ENCODE measurements at regions not wholly inside any gene's neighbourhood (a gene's known extent, or its start where the extent isn't known, plus 50 kb on each side); places are given as distances from the start of the nearest gene placed in this dataset.
"Not testable (repeated sequence)": the region's sequence is repeated elsewhere in the genome, so short reads cannot be mapped to it uniquely, and the experiment has no call there.

GRCh38 chr2:187884003-187884402 lies 329.8 kb upstream of the TFPI start:
- no peak for TF ChIP-seq CTCF (IDR thresholded peaks at IDR 0.05)
- Histone ChIP-seq H3K9me3 (no peaks in the 10 kb centered on the region), H3K4me3 (no peak overlapping the region), H3K27ac (no peak overlapping the region), H3K4me1 (no peaks in the 10 kb centered on the region), H3K27me3 (ENCODE audit: insufficient read depth in 3 of 3, low read length in 2 of 3) (no peaks in the 10 kb centered on the region), H3K36me3 (ENCODE audit: insufficient read depth in 1 of 2, low read depth in 1 of 2) (no peaks in the 10 kb centered on the region)
- ATAC-seq (no peak), DNase-seq (no peak)
- whole genome bisulfite sequencing, 3 donors, result 73 to 80% (median 73%) methylated on average over 1 of the region's 1 CpG
- intact Hi-C loops (cut with DNase I), result no loop called here

DNA sequence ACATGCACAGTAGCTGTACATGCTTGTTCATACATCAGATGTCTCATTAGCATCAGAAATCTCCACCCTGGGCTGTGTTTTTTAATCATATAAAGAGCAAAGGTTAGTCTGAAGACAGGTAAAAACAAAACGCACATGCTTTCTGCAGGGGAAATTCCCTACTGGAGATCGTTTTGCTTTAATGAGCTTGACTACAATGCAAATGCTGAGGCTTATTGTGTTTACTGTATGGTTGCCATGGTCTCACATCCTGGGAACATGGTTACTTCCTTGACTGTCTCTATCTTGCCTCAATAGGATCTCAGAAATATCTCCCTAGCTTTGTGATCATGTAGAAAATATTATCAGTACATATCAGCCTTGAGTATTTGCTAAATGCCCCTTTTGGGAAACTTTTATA lies 336.5 kb upstream of the TFPI start:
- 56 to 64% (median 62%) methylated on average over 2 of the region's 2 CpGs for WGBS, 3 donors
- Histone ChIP-seq H3K27ac (no peak overlapping the region), H3K27me3 (ENCODE audit: insufficient read depth in 3 of 3, low read length in 2 of 3) (no peaks in the 10 kb centered on the region), H3K4me3 (no peak overlapping the region), H3K9me3 (no peaks in the 10 kb centered on the region), H3K4me1 (no peaks in the 10 kb centered on the region), H3K36me3 (ENCODE audit: insufficient read depth in 1 of 2, low read depth in 1 of 2) (no peaks in the 10 kb centered on the region)
- ATAC-seq, result no peak
- DNase-seq, result no peak
- TF ChIP-seq CTCF (IDR thresholded peaks at IDR 0.05), result no peak
- intact Hi-C loops (cut with DNase I), result no loop called here

DNA sequence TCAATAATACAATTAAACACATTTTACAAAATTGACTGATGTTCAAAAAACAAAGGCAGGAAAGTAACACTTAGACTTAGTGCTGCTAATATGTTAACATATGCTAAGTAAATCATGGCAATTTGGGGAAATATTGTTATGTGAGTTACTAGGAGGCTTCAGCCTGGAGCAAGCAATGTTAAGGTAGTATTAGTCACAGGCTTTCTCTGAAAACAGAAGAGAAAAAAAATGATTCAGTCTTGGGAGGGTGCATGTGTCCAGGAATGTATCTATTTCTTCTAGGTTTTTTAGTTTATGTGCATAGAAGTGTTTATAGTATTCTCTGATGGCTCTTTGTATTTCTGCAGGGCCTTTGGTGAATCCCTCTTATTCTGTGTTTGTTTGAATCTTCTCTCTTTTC lies 345.8 kb upstream of the TFPI start:
- no peaks in the 10 kb centered on the region for H3K27me3 ChIP-seq (ENCODE audit: insufficient read depth in 3 of 3, low read length in 2 of 3)
- H3K4me3 ChIP-seq, result no peak overlapping the region
- no peaks in the 10 kb centered on the region for H3K9me3 ChIP-seq
- ATAC-seq (no peak), DNase-seq (no peak)
- H3K4me1 ChIP-seq, result no peaks in the 10 kb centered on the region
- H3K27ac ChIP-seq, result no peak overlapping the region
- intact Hi-C loops (cut with DNase I), result no loop called here
- TF ChIP-seq CTCF (IDR thresholded peaks at IDR 0.05), result no peak
- H3K36me3 ChIP-seq (ENCODE audit: insufficient read depth in 1 of 2, low read depth in 1 of 2), result no peaks in the 10 kb centered on the region

GRCh38 chr2:187906021-187906420 lies 351.8 kb upstream of the TFPI start:
- no peak for TF ChIP-seq CTCF (IDR thresholded peaks at IDR 0.05)
- 73 to 77% (median 74%) methylated on average over 3 of the region's 3 CpGs for WGBS, 3 donors
- intact Hi-C loops (cut with DNase I), result no loop called here
- no peaks in the 10 kb centered on the region for H3K9me3 ChIP-seq
- no peaks in the 10 kb centered on the region for H3K36me3 ChIP-seq (ENCODE audit: insufficient read depth in 1 of 2, low read depth in 1 of 2)
- no peak overlapping the region for H3K27ac ChIP-seq
- no peaks in the 10 kb centered on the region for H3K27me3 ChIP-seq (ENCODE audit: insufficient read depth in 3 of 3, low read length in 2 of 3)
- H3K4me3 ChIP-seq, result no peak overlapping the region
- DNase-seq (no peak), ATAC-seq (no peak)
- H3K4me1 ChIP-seq, result no peaks in the 10 kb centered on the region

DNA sequence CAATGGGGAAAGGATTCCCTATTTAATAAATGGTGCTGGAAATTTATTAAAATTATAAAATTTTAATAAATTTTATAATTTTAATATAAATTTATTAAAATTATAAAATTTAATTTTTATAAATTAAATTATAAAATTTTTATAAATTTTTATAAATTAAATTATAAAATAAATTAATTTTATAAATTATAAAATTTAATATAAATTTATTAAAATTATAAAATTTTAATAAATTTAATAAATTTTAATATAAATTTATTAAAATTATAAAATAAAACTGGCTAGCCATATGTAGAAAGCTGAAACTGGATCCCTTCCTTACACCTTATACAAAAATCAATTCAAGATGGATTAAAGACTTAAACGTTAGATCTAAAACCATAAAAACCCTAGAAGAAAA lies 356.7 kb upstream of the TFPI start:
- H3K4me1 ChIP-seq; ATAC-seq; H3K27me3 ChIP-seq (ENCODE audit: insufficient read depth in 3 of 3, low read length in 2 of 3); H3K4me3 ChIP-seq; H3K9me3 ChIP-seq; H3K36me3 ChIP-seq (ENCODE audit: insufficient read depth in 1 of 2, low read depth in 1 of 2); DNase-seq; H3K27ac ChIP-seq; intact Hi-C loops (cut with DNase I): not testable (repeated sequence)
- 60% methylated on average over 1 of the region's 1 CpG; no CpG with 5 or more reads in 2 of the 3 donors for WGBS, 3 donors
